Central memory CD4-positive, alpha-beta T cell (primary cell): ENCODE measurements at regions not wholly inside any gene's neighbourhood (a gene's known extent, or its start where the extent isn't known, plus 50 kb on each side); places are given as distances from the start of the nearest gene placed in this dataset.
"Not testable (repeated sequence)": the region's sequence is repeated elsewhere in the genome, so short reads cannot be mapped to it uniquely, and the experiment has no call there.

Experiments used
- DNase-seq: peaks from one replicate; pipeline ENCODE4 v3.0.0; 2022

DNA sequence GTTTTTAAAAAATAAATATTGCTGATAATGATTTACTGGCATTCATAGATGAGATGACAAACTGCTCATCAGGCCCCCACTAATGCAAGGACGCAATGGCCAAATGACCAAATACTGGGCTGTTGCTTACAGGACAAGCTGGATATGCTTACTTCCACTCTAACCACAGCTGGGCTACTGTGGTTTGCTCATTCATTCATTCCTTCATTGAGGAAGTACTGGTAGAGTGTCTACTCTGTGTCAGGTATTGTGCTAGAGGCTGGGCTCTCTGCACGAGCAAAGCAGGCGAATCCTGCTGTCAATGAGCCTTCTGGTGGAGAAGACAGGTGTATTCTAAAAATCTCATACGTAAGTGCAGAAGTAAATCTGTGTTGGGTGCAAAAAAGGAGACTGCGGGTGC is 113.3 kb upstream of the SLC38A2 start:
- no peak for DNase-seq

DNA sequence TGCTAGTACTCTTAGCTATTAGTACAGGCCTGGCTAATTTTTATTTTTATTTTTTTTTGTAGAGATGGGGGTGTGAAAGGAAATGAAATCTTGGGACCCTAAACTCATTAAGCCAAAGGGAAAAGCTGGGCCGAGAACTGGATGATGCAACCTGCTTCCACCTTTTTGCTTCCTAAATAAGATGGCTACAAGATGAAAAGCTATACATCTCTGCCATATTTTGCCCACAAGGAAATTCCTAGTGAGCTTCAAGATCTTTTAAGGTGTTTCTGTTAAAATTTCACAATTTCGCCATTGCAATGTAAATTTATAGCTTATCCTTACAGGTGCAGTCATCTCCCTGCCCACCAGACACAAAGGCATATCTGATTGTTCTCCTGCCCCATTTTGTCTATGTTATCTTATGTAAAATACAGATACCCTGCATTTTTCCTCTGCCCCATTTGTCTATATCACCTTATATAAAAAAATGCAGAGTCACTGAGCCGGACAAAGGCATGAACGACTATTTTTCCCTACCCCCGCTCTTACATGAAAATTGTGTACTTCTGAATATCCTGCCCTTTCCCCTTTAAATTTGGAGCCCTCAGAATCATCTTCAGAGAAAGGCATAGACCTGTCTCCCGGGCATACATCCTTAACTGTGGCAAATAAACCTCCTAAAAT is 112.0 kb upstream of the SLC38A2 start:
- no peak for DNase-seq

DNA sequence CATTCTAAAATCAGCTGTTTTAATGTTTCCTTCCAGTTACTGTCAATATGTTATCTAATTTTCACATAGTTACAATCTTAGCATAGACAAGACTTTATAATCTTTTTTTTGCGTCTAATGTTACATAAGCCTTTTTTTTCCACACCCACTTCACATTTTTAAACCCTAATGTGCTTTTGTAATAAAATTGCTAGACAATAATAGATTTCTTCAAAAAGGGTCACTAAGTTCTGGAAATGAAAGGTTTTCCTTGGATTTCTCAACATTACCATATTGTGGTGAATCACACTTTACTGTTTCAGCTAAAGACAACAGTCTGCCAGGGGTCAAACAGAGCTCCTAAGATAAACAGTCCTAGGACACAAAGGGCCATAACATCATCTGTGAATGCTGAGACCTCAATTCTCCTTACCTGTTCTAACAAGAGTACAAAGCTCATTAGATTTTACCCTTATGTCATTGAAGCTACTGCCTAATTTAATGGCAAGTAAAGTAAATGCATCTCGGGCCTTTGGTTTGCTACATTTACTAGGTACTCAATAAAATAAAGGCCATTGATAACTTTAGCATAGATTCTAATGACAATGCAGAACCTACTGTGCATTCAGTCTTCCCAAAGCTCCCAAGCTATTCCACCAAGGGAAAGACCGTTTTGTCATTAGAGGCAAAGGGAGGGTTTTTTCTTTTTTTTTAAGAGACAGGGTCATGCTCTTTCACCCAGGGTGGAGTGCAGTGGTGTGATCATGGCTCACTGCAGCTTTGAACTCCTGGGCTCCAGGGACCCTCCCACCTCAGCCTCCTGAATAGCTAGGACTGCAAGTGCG is 111.2 kb upstream of the SLC38A2 start:
- DNase-seq: no peak

DNA sequence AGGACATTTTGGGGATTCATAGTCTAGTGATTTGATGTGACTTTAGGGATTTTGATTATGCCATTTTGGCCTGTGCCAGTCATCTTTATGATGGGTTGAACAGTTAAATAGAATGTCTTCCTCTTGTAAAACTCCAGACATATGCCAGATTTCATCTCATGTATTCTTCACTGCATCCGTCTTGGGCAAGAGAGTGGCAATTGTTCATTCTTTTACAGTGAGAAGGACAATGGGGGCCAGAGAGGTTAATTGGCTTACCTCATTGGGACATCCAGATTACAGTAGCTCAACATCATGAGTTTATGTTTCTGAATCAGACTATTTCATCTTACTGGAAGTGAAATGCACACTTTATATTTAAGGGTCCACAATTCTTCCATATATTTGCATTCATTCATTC is 108.2 kb upstream of the SLC38A2 start:
- DNase-seq: no peak

DNA sequence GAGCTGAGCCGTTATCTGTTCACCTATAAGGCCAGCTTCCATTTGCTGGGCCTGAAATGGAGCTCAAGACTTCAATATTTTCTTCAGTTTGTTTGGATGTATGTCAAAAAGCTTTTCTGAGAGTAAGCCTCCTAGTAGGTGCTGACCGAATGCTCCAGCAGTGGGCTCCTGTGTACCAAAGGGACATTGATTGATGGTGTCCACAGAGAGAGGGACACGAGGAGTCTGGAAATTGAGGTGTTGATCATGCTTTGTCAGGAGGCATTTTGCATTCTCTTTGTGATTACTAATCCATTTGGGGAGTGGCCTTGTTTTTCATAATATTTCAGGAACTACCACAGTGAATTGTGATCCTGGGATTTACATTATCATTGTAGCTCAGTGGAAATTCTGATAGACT is 107.7 kb upstream of the SLC38A2 start:
- DNase-seq: no peak

DNA sequence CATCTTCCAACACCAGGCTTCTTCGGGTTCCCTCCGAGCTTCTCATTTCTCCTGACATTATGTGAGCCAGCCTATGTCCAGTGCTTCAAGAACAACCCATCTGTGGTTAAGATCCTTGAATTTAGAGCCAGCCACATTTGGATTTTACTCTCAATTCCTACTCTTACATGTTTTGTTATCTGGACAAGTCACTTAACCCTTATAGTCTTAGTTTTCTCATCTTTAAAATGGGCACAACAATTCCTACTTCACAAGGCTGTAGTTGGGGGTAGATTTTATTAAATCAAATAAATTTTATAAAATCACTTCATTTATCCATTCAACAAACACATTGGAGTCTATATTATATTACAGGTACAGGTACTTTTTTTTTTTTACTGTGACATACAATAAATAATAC is 105.5 kb upstream of the SLC38A2 start:
- DNase-seq: no peak

DNA sequence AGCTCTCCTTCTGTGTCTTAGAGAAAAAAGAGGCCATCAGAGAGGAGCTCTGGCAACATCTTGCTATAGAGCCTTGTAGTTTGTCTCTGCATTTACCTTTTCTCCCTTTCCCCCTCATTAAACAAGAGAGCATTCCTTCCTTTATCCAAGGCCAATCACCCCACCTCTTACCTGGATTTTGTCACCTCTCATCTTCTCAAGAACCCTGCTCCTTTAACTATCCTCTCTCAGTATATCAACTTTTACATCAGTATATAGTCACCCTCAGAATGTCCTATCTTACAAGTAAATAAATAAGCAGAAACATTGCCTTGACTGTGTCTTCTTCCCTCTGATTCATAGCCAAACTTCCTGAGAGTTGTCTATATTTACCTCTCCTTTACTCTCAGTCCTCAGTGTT is 105.0 kb upstream of the SLC38A2 start:
- no peak for DNase-seq

DNA sequence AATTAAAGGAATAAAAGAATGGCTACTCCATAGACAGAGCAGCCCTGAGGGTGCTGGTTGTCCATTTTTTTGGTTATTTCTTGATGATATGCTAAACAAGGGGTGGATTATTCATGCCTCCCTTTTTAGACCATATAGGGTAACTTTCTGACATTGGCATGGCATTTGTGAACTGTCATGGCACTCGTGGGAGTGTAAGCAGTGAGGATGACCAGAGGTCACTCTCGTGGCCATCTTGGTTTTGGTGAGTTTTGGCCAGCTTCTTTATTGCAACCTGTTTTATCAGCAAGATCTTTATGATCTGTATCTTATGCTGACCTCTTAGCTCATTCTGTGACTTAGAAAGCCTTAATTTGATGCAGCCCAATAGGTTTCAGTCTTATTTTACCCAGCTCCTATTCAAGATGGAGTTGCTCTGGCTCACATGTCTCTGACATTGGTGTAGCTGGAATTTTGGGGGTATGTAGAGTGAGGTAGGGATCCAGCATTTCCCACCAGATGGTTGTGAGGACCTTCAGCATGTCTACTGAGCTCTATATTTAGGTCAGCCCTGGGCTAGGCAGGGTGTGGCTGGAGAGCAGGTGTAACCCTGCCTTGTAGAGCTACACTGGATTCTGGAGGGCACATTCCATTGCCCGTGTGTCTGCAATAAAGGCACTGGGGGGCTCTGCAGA is 103.5 kb upstream of the SLC38A2 start:
- no peak for DNase-seq

DNA sequence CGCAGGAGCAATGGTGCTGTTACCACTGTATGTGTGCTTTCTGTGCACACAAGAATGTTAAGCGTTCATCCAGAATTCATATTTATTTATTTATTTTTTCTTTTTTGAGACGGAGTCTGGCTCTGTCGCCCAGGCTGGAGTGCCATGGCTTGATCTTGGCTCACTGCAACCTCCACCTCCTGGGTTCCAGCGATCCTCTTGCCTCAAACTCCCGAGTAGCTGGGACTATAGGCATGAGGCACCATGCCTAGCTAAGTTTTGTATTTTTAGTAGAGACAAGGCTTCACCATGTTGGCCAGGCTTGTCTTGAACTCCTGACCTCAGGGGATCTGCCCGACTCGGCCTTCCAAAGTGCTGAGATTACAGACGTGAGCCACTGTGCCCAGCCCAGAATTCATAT is 101.8 kb upstream of the SLC38A2 start:
- DNase-seq: not testable (repeated sequence)

DNA sequence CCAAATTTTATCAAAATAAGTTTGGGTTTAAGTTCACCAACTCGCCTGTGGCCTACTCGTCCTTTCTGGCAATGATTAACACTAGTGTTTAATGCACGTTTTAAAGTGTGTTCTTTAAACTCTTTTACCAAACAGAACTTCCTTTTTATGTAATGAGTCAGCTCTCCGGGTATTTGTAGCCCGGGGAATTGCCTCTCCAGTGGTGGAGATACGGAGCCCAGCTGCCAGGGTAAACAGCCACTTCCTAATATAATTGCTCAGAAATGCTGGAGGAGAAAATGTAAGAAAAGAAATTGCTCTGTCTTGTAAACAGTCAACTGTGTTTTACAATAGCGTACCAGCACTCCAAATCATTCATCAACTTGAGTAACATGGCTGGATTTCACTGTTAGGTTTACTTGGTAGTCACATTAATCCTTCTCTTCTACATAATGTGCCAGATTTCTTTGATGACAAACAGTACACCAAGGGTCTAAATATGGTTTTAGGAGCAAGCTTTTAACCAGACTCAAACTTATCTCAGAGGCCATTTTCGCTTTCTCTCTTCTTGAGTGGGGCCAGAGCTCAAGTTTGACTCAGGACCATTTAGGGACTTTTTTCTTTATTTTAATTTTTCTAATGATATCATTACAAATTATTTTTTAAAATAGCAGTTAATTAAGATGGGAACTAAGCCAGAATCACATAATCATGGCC is 101.2 kb upstream of the SLC38A2 start:
- DNase-seq: no peak

DNA sequence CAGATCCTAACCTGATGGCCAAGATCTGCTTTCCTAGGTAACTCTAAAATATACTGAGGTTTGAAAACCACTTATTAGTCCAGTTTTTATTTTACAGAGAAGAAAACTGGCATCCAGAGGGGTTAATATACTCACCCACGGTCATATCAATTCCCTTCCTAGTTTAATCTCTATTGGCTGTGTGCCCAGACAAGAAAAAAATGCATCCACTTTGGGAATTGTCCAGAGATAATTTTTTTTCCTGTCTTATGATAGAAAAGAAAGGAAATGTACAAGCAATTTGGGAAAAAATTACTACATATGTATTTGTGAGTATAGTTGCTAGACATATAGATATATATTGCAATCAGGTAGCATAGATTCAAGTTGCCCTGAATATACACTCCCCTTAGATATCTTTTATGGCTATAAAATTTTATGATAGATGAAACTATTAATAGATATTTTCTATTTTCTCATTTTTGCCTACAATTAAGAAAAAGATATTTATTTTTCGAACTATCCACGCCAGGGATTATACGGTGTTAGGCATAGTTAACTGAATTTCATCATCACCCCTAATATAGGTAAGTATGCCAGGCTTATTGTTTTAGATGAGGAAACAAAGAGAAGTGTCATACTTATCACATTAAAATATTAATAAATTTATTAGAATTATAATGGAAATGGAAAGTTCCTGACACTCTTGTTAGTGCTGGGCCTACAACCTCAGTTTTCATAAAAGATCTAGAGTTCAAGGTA is 100.5 kb upstream of the SLC38A2 start:
- no peak for DNase-seq

DNA sequence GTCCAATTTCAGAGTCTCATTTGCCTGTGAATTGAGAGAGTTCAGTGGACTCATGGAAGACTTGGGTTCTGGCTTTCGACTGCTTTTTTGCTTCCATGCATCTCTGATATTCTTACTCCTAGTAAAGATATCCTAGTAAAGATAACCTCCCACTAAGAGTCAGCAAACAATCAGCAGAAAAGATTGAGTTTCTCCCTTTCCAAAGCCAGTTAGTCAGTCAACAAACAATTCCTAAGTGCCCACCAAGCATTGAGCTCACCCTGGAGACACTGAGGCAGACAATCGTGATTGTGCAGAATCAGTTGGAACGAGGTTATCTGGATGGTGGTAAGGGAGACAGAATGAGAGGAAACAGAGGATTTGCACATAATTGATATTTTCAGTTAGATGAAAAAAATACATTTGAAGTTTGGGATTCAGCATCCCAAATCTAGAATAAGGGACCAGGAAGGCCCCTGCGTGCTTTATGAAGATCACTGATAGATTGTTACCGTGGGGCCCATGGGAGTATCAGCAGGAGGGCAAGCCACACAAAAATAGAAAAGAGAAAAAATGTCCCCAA is 99.7 kb upstream of the SLC38A2 start:
- no peak for DNase-seq

DNA sequence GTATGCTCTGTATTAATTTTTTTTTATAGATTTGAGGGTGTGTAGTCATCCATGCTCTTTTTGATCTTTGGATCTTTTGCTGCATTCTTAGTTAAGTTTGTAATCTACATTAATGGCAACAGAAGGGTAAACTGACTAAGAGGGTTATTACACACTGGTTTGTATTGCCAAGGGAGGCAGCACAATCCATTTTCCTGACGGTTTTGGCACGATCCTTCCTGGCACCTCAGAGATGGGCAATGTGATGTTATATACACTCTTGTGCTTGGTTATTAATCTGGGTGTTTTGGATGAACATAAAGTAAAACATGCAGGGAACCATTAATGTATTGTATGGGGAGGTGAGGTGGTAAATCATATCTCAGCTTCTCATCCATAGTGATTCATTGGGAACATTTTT is 98.8 kb upstream of the SLC38A2 start:
- DNase-seq: no peak

DNA sequence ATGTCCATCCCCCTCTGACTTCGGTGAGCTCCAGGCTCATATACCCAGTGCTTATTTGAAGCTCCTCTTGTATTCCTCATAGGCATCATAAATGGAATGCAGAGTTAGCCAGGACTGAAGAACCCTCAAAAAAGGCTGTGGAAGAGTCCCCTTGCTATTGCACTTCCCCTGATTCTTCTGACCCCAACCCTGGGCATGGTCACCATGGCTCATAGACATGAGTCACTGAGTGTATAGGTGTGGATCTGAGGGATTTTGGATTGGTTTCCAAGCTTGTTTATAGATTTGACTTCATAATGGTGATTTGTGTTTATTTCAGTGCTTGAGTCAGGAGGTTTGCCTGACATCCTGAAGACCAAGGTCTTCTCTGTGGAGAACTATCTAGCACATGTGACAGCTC is 98.4 kb upstream of the SLC38A2 start:
- DNase-seq: no peak

DNA sequence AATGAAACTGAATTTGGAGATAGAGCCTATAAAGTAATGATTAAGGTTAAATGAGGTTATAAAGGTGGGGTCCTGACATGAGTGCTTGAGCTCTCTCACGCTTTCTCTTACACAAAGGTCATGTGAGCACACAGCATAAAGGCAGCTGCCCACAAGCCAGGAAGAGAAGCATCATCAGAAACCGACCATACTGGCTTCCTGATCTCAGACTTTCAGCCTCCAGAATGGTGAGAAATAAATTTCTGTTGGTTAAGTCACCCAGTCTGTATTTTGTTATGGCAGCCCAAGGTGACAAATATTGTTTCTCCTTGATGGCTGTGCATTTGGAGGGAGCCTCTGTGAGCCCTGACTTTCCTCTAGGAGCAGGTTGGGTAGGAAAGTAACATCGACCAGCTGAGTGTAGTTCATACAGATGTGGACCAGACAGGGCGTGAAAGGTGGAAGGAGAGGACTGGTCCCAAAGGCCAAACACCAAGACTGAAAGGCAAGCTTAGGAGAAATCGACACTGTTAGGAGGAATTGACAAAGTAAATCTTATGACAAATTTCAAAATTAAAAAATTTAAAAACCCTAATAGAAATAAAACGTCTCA is 97.6 kb upstream of the SLC38A2 start:
- DNase-seq: peak; percentile 14

DNA sequence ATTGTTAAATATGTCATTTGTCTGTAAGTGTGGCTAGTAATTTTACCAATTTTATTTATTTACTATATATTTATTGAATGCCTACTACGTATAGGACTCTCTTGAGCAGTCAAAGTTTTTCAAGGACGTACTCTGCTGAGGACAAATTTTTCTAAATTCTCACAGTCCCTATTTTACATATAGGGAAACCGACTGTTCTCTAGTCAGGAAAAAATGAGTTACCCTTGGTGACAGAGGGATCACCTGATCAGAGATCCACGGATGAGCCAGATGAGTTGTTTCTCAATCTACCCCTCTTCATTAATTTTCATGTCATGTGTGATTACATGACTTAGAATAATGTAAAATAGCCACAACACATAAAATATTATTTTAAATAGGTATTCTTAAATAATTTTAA is 96.2 kb upstream of the SLC38A2 start:
- DNase-seq: no peak

DNA sequence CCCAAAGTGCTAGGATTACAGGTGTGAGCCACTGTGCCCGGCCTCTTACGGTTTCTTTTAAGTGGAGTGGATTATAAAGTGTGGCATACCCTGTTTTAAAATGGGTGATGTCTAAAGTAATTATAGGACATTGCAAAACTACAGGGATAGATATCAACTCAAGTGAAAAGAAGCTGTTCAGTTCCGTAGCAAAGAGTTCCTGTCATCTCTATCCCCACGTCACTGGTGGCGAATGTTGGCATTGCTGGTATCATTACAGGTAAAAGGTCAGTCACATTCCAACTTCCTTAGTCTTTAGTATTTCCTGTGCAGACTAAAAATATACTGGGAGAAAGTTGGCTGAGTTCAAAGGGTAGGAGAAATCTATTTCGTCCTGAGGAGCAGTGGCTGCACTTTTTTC is 95.6 kb upstream of the SLC38A2 start:
- no peak for DNase-seq

DNA sequence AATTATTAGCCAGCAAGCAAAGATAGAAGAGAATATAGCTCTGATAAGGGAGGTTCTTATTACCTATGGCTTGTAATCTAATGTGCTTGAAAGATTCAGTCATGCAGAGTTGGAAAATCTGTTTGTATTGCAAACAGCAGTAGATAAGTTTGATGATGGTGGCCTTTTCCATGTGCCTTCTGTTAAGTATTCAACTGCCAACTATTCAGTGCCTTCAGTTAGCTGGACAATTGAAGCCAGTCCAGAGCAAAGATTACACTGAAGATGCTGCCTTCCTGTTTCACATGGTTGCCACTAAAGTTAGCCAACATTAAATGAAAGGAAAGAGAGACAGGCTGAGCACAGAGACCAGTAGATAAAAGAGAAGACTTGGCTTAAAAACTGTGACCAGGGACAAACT is 92.7 kb upstream of the SLC38A2 start:
- DNase-seq: no peak

DNA sequence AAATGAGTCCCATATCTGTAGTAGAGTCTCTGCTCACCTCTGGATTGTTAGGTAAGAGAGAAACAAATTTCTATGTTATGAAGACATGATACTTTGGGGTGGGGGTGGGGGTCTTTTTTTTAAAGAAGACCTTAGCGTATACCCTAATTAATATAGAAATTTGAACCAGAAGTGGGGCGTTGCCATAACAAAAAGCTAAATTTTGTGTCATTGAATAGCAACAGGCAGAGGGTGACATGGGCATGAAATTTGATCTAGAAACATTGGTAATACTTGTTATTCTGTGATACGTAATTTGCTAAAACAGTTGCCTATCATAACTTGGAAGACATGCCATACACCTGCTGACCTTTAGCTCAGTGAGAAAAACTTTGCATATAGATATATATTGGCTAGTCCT is 92.3 kb upstream of the SLC38A2 start:
- no peak for DNase-seq

DNA sequence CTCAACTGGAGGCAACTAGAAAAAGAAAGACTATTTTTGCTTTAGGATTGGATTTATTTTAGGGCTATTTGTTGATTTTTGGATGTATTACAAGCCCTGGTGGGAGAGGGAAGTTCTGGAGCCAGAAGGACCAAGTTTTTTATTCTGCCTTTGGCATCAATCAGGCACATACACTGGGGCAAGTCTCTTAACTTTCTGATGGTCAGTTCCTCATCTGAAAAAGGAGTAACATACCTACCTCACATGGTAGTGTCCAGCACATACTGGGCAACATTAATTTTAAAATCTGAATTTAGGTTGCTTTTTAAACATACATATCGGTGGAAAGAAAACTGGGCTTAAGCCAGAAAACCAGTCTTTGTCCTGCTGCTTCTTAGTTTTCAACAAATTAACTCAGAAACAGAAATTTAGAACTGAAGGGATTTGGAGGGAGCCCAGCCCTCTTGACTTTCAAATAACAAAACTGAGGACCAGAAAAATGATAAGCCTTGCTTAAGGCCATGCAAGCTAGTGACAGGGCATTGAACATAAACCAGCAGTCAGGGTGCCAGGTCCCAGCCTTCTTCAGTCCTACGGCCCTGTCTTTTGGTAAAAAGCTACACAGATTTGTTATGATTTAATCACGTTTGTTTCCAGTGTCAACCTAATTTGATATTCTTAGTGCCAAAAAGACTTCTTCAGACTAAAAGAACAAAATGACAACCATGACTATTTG is 90.2 kb upstream of the SLC38A2 start:
- DNase-seq: no peak
